ENCODE measurements at regions not wholly inside any gene's neighbourhood (a gene's known extent, or its start where the extent isn't known, plus 50 kb on each side); places are given as distances from the start of the nearest gene placed in this dataset.
A peak's percentile ranks its signal among the peaks of the same experiment; 100 is the strongest.

DNA sequence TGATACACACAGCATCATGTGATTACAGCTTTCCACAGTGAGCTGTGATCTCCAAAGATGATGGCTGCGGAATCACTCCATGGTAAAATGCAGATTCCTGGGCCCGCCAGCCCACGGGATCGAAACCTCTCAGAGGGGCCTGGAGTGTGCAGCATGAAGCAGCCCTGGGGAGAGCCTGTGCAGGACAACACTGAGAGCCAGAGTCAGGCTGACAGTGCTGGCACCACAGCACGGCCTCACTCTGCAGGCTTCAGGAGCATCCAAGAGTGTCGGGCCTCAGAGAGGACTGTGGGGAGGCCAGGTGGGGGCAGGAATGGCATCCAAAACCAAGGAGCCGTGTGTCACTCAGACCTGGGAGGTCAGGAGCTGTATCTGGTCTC lies 533.4 kb downstream of the TCERG1L start:
- Mint-ChIP-seq H3K36me3 (ENCODE audit: low read depth) (no peaks in the 10 kb centered on the region), H3K27ac (ENCODE audit: unreplicated experiment) (no peak overlapping the region), H3K27me3 (ENCODE audit: low read depth) (no peaks in the 10 kb centered on the region), H3K4me3 (no peak overlapping the region), H3K9me3 (no peaks in the 10 kb centered on the region), H3K4me1 (peaks cover 12% of the 10 kb centered on the region)
- TF ChIP-seq, protein P1, sequence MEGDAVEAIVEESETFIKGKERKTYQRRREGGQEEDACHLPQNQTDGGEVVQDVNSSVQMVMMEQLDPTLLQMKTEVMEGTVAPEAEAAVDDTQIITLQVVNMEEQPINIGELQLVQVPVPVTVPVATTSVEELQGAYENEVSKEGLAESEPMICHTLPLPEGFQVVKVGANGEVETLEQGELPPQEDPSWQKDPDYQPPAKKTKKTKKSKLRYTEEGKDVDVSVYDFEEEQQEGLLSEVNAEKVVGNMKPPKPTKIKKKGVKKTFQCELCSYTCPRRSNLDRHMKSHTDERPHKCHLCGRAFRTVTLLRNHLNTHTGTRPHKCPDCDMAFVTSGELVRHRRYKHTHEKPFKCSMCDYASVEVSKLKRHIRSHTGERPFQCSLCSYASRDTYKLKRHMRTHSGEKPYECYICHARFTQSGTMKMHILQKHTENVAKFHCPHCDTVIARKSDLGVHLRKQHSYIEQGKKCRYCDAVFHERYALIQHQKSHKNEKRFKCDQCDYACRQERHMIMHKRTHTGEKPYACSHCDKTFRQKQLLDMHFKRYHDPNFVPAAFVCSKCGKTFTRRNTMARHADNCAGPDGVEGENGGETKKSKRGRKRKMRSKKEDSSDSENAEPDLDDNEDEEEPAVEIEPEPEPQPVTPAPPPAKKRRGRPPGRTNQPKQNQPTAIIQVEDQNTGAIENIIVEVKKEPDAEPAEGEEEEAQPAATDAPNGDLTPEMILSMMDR (conservative IDR thresholded peaks at IDR 0.05) = no peak
- DNase-seq (ENCODE audit: low read depth, low spot score) = no peak

- TF ChIP-seq, protein P1 (conservative IDR thresholded peaks at IDR 0.05) = no peak
- Mint-ChIP-seq H3K27me3 (ENCODE audit: low read depth) (no peaks in the 10 kb centered on the region), H3K27ac (ENCODE audit: unreplicated experiment) (no peak overlapping the region), H3K4me1 (no peaks in the 10 kb centered on the region), H3K9me3 (no peaks in the 10 kb centered on the region), H3K36me3 (ENCODE audit: low read depth) (no peaks in the 10 kb centered on the region), H3K4me3 (no peak overlapping the region)
- DNase-seq (ENCODE audit: low read depth, low spot score) = no peak
Observed at GRCh38 chr10:130780763-130781162, 530.8 kb downstream of the TCERG1L start.

GRCh38 chr10:130781206-130781605 lies 530.3 kb downstream of the TCERG1L start:
- Mint-ChIP-seq H3K36me3 (ENCODE audit: low read depth) (no peaks in the 10 kb centered on the region), H3K9me3 (no peaks in the 10 kb centered on the region), H3K27ac (ENCODE audit: unreplicated experiment) (no peak overlapping the region), H3K4me1 (no peaks in the 10 kb centered on the region), H3K4me3 (no peak overlapping the region), H3K27me3 (ENCODE audit: low read depth) (no peaks in the 10 kb centered on the region)
- TF ChIP-seq, protein P1 (conservative IDR thresholded peaks at IDR 0.05) = no peak
- DNase-seq (ENCODE audit: low read depth, low spot score) = no peak

DNA sequence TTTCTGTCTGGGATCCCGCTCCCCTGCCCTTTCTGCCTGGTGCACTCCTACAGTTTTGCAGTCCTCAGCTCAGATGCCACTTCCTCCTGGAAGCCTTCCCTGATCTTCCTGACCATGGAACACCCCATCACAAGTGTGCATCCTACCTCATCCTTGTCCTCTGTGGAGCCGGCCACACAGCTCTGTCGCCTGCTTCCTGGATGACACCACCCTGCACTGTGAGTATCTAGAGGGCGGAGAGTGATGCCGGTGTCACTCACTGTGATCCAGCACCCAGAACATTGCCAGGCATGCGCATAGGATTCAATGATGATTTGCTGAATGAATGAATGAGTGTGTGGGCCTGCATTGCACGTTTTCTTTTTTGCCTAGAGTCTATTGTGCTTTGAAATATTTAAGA lies 529.9 kb downstream of the TCERG1L start:
- no peak for DNase-seq (ENCODE audit: low read depth, low spot score)
- Mint-ChIP-seq H3K27ac (ENCODE audit: unreplicated experiment) (no peak overlapping the region), H3K4me1 (no peaks in the 10 kb centered on the region), H3K9me3 (no peaks in the 10 kb centered on the region), H3K36me3 (ENCODE audit: low read depth) (no peaks in the 10 kb centered on the region), H3K4me3 (no peak overlapping the region), H3K27me3 (ENCODE audit: low read depth) (no peaks in the 10 kb centered on the region)
- TF ChIP-seq, protein P1 (conservative IDR thresholded peaks at IDR 0.05) = no peak

GRCh38 chr10:130782467-130782866 lies 529.1 kb downstream of the TCERG1L start:
- Mint-ChIP-seq H3K4me1 (no peaks in the 10 kb centered on the region), H3K4me3 (no peak overlapping the region), H3K27ac (ENCODE audit: unreplicated experiment) (peak overlapping the region; percentile 43), H3K9me3 (no peaks in the 10 kb centered on the region), H3K36me3 (ENCODE audit: low read depth) (no peaks in the 10 kb centered on the region), H3K27me3 (ENCODE audit: low read depth) (no peaks in the 10 kb centered on the region)
- TF ChIP-seq, protein P1 (conservative IDR thresholded peaks at IDR 0.05) = no peak
- DNase-seq (ENCODE audit: low read depth, low spot score) = no peak

GRCh38 chr10:130784326-130784725 lies 527.2 kb downstream of the TCERG1L start:
- H3K27ac Mint-ChIP-seq (ENCODE audit: unreplicated experiment) = no peak overlapping the region
- H3K36me3 Mint-ChIP-seq (ENCODE audit: low read depth) = no peaks in the 10 kb centered on the region
- DNase-seq (ENCODE audit: low read depth, low spot score) = no peak
- no peaks in the 10 kb centered on the region for H3K4me1 Mint-ChIP-seq
- TF ChIP-seq, protein P1 (conservative IDR thresholded peaks at IDR 0.05) = no peak
- H3K4me3 Mint-ChIP-seq = no peak overlapping the region
- no peaks in the 10 kb centered on the region for H3K9me3 Mint-ChIP-seq
- H3K27me3 Mint-ChIP-seq (ENCODE audit: low read depth) = peaks cover 3% of the 10 kb centered on the region

All from neural crest cell (in vitro differentiated cells).